ENCODE measurements at regions not wholly inside any gene's neighbourhood (a gene's known extent, or its start where the extent isn't known, plus 50 kb on each side); places are given as distances from the start of the nearest gene placed in this dataset.
"Not testable (repeated sequence)": the region's sequence is repeated elsewhere in the genome, so short reads cannot be mapped to it uniquely, and the experiment has no call there.

GRCh38 chr7:81317741-81318140 lies 398.9 kb upstream of the SEMA3C start:
- H3K9me3 Mint-ChIP-seq = peaks cover 0 to 5% (median 4%) of the 10 kb centered on the region in 3 donors

DNA sequence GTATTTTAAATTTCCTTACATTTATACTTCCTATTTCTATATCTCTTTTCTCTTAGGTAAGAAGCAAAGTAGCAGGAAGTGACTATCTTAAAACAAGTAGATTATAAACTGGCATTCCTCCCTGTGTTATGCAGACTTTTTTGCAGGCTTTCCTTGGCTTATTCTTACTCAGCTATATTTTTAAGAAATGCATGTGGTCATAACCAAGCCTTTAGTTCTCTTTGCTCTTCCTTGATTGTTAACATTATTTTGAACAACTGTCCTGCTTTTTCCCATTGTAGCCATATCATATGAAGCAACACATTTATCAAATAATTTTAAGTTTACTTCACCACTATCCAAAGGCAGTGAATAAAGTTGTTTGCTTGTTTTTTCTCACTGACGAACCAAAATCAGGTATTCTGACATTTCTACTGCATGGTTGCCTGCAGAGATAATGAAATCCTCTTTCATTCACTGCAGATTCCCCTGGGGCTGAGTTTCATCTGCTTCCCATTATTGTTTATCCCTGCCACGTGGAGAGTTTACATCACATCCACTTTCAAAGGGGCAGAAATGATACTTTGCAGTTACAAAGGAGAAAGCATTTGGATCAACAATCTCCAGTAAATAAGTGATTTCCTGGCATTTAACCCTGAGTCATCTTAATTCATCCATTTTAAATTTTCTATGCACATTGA lies 389.9 kb upstream of the SEMA3C start:
- no peaks in the 10 kb centered on the region for H3K36me3 Mint-ChIP-seq
- no peaks in the 10 kb centered on the region for H3K4me1 Mint-ChIP-seq
- H3K27me3 Mint-ChIP-seq = no peaks in the 10 kb centered on the region
- peaks cover 3 to 12% (median 7%) of the 10 kb centered on the region in 3 donors for H3K9me3 Mint-ChIP-seq
- H3K4me3 Mint-ChIP-seq = no peak overlapping the region
- H3K27ac Mint-ChIP-seq = no peak overlapping the region

More at GRCh38 chr7:81317741-81318140, 398.9 kb upstream of the SEMA3C start:
- Mint-ChIP-seq H3K4me3 (no peak overlapping the region), H3K4me1 (no peaks in the 10 kb centered on the region), H3K27ac (no peak overlapping the region), H3K36me3 (no peaks in the 10 kb centered on the region), H3K27me3 (no peaks in the 10 kb centered on the region)

- H3K27ac Mint-ChIP-seq = no peak overlapping the region
- H3K4me3 Mint-ChIP-seq = no peak overlapping the region
- H3K4me1 Mint-ChIP-seq = no peaks in the 10 kb centered on the region
Observed at GRCh38 chr7:81301815-81302214, 383.0 kb upstream of the SEMA3C start.

GRCh38 chr7:81300753-81301152 lies 381.9 kb upstream of the SEMA3C start:
- H3K27ac Mint-ChIP-seq = no peak overlapping the region
- H3K36me3 Mint-ChIP-seq = no peaks in the 10 kb centered on the region
- no peak overlapping the region for H3K4me3 Mint-ChIP-seq
- no peaks in the 10 kb centered on the region for H3K27me3 Mint-ChIP-seq
- peaks cover 3 to 11% (median 4%) of the 10 kb centered on the region in 3 donors for H3K9me3 Mint-ChIP-seq
- H3K4me1 Mint-ChIP-seq = peaks cover 0 to 2% (median 0%) of the 10 kb centered on the region in 3 donors

More at GRCh38 chr7:81301815-81302214, 383.0 kb upstream of the SEMA3C start:
- no peaks in the 10 kb centered on the region for H3K27me3 Mint-ChIP-seq
- H3K36me3 Mint-ChIP-seq = no peaks in the 10 kb centered on the region
- H3K9me3 Mint-ChIP-seq = peaks cover 0 to 5% (median 4%) of the 10 kb centered on the region in 3 donors

DNA sequence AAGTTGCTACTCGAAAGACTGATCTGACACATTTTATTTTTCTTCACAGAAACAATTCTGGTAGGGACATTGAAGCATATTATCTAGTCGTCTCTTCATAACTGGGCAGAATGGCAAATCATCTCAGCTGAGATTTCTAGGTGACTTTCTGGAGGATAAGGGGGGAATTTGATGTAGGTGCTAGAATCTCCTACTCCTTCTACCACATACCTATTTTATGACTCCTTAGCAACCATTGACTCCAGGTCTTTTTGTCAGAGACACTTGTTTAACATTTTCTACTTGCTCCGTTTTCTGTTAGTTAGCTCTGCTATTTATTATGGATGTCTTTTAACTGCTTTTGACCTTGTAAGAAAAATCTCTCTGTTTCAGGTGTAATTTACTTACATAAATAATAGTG lies 380.9 kb upstream of the SEMA3C start:
- H3K9me3 Mint-ChIP-seq = peaks cover 3 to 11% (median 4%) of the 10 kb centered on the region in 3 donors
- H3K27me3 Mint-ChIP-seq = no peaks in the 10 kb centered on the region
- H3K27ac Mint-ChIP-seq = no peak overlapping the region
- no peak overlapping the region for H3K4me3 Mint-ChIP-seq
- no peaks in the 10 kb centered on the region for H3K36me3 Mint-ChIP-seq
- peaks cover 0 to 2% (median 0%) of the 10 kb centered on the region in 3 donors for H3K4me1 Mint-ChIP-seq

DNA sequence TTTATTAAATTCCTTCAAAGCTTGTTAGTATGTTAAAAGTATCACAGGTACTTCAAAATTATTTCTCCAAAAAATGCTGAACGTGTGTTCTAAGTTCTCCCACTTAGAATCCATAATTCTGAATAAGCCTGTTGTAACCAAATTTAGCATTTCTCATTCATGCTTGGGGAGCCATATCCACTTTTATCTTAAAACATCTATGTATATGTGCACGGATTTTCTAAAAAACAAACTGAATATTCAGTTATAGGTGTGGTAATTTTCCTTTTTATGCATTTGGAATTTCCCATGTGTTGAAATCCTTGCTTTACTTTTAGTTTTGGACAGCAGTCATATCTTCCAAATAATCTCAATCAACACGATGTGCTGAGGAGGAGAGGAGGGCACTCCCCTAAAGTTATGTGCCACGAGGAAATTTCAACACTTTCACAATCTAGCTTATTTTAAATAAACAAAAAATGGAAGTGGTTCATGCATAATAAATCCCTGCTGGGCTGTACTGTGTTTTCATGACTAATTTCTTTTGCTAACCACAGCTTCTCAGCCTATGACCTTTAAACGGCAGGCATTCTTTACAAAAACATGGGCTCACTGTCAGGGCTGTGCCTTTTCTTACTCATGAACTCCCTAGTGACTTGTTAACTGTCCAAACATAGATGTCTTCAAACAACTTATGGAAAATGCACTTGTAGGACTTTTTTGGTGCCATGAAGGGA lies 380.3 kb upstream of the SEMA3C start:
- no peak overlapping the region for H3K4me3 Mint-ChIP-seq
- peaks cover 0 to 2% (median 0%) of the 10 kb centered on the region in 3 donors for H3K4me1 Mint-ChIP-seq
- no peaks in the 10 kb centered on the region for H3K27me3 Mint-ChIP-seq
- no peak overlapping the region for H3K27ac Mint-ChIP-seq
- H3K36me3 Mint-ChIP-seq = no peaks in the 10 kb centered on the region
- H3K9me3 Mint-ChIP-seq = peaks cover 2 to 11% (median 3%) of the 10 kb centered on the region in 3 donors

DNA sequence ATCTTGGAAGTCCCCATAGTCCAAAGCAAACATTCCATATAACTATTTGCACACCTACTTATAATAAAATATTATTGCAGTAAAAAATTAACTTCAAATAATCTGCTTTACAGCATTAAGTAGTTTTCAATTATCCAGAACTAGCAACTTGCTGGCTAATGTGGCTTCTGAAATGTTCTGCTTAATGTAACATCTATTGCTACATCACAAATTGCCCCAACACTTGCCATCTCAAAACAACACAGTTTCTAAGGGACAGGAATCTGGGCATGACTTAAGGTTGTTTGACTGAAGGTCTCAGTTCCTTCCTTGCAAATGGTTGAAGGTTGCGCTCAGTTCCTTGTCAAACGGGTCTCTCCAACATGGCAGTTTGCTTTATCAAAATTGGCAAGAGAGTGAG lies 378.5 kb upstream of the SEMA3C start:
- Mint-ChIP-seq H3K36me3 (no peaks in the 10 kb centered on the region), H3K27ac (no peak overlapping the region), H3K4me3 (no peak overlapping the region), H3K4me1 (peaks cover 0 to 2% (median 0%) of the 10 kb centered on the region in 3 donors), H3K9me3 (peaks cover 2 to 8% (median 3%) of the 10 kb centered on the region in 3 donors), H3K27me3 (no peaks in the 10 kb centered on the region)

GRCh38 chr7:81296726-81297125 lies 377.9 kb upstream of the SEMA3C start:
- H3K36me3 Mint-ChIP-seq = no peaks in the 10 kb centered on the region

GRCh38 chr7:81294897-81295515 lies 376.2 kb upstream of the SEMA3C start:
- H3K9me3 Mint-ChIP-seq = peaks cover 1 to 6% (median 3%) of the 10 kb centered on the region in 3 donors

More at GRCh38 chr7:81296726-81297125, 377.9 kb upstream of the SEMA3C start:
- no peaks in the 10 kb centered on the region for H3K27me3 Mint-ChIP-seq
- peaks cover 2 to 6% (median 3%) of the 10 kb centered on the region in 3 donors for H3K9me3 Mint-ChIP-seq
- H3K4me1 Mint-ChIP-seq = peaks cover 0 to 2% (median 0%) of the 10 kb centered on the region in 3 donors
- no peak overlapping the region for H3K4me3 Mint-ChIP-seq
- H3K27ac Mint-ChIP-seq = no peak overlapping the region

GRCh38 chr7:81293806-81294205 lies 375.0 kb upstream of the SEMA3C start:
- Mint-ChIP-seq H3K9me3 (peaks cover 3 to 6% (median 3%) of the 10 kb centered on the region in 3 donors), H3K4me3 (no peak overlapping the region), H3K36me3 (no peaks in the 10 kb centered on the region), H3K27ac (no peak overlapping the region), H3K27me3 (no peaks in the 10 kb centered on the region), H3K4me1 (peaks cover 0 to 2% (median 0%) of the 10 kb centered on the region in 3 donors)

More at GRCh38 chr7:81294897-81295515, 376.2 kb upstream of the SEMA3C start:
- H3K27me3 Mint-ChIP-seq = no peaks in the 10 kb centered on the region
- no peak overlapping the region for H3K27ac Mint-ChIP-seq
- H3K4me3 Mint-ChIP-seq = no peak overlapping the region
- no peaks in the 10 kb centered on the region for H3K36me3 Mint-ChIP-seq
- peaks cover 0 to 2% (median 0%) of the 10 kb centered on the region in 3 donors for H3K4me1 Mint-ChIP-seq

- not testable (repeated sequence) for H3K4me3 Mint-ChIP-seq, H3K27ac Mint-ChIP-seq, H3K9me3 Mint-ChIP-seq, H3K27me3 Mint-ChIP-seq, H3K36me3 Mint-ChIP-seq, H3K4me1 Mint-ChIP-seq
Observed at GRCh38 chr7:81286754-81287153, 367.9 kb upstream of the SEMA3C start.

DNA sequence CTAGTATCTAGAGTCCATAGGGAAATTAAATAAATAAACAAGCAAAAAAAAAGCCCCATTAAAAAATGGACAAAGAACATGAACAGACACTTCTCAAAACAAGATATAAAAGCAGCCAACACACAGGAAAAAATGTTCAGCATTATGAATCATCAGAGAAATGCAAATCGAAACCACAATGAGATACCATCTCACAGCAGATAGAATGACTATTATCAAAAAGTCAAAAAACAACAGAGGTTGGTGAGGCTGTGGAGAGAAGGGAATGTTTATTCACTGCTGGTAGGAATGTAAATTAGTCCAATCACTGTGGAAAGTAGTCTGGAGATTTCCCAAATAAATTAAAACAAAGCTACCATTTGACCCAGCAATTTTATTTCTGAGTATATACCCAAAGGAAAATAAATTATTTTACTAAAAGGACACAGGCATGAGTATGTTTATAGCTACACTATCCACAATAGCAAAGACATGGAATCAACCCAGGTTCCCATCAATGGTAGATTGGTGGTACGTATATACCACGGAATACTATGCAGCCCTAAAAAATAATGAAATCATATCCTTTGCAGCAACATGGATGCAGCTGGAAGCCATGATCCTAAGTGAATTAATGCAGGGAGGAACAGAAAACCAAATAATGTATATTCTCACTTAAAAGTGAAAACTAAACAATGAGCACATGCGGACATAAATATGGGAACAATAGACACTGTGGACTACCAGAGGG lies 366.5 kb upstream of the SEMA3C start:
- no peaks in the 10 kb centered on the region for H3K36me3 Mint-ChIP-seq
- no peaks in the 10 kb centered on the region for H3K27me3 Mint-ChIP-seq
- peaks cover 4 to 8% (median 5%) of the 10 kb centered on the region in 3 donors for H3K9me3 Mint-ChIP-seq
- no peak overlapping the region for H3K4me3 Mint-ChIP-seq
- H3K4me1 Mint-ChIP-seq = no peaks in the 10 kb centered on the region
- no peak overlapping the region for H3K27ac Mint-ChIP-seq

DNA sequence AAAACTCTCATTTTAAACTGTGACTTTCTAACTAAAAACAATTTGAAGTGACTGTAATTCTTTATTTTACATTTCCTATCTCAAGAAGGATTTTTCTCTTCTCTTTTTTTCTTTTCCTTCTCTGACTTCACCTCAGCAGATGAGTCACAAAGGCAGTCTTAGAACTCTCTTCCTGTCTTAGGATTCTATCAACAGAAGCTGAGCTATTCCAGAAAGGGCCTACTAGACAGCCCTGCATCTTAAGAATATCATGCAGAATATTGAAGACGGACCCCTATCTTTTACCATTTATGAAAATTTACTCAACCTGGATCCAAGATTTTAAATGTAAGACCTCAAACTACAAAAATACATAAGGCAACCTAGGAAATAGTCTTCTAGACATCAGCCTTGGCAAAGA lies 365.7 kb upstream of the SEMA3C start:
- Mint-ChIP-seq H3K27ac (no peak overlapping the region), H3K36me3 (no peaks in the 10 kb centered on the region), H3K4me3 (no peak overlapping the region), H3K9me3 (peaks cover 3 to 8% (median 4%) of the 10 kb centered on the region in 3 donors), H3K27me3 (no peaks in the 10 kb centered on the region), H3K4me1 (no peaks in the 10 kb centered on the region)

GRCh38 chr7:81280531-81280930 lies 361.7 kb upstream of the SEMA3C start:
- Mint-ChIP-seq H3K27me3 (no peaks in the 10 kb centered on the region), H3K4me1 (no peaks in the 10 kb centered on the region), H3K4me3 (no peak overlapping the region)

GRCh38 chr7:81277691-81278090 lies 358.8 kb upstream of the SEMA3C start:
- Mint-ChIP-seq H3K9me3 (peaks cover 7 to 11% (median 11%) of the 10 kb centered on the region in 3 donors), H3K4me1 (no peaks in the 10 kb centered on the region), H3K27me3 (no peaks in the 10 kb centered on the region), H3K27ac (no peak overlapping the region), H3K36me3 (no peaks in the 10 kb centered on the region), H3K4me3 (no peak overlapping the region)

More at GRCh38 chr7:81280531-81280930, 361.7 kb upstream of the SEMA3C start:
- H3K9me3 Mint-ChIP-seq = peaks cover 9 to 14% (median 9%) of the 10 kb centered on the region in 3 donors
- H3K36me3 Mint-ChIP-seq = no peaks in the 10 kb centered on the region
- no peak overlapping the region for H3K27ac Mint-ChIP-seq

All from IgD-negative memory B cell (primary cell).